Middle frontal gyrus (tissue), 1 donor: ENCODE measurements at regions not wholly inside any gene's neighbourhood (a gene's known extent, or its start where the extent isn't known, plus 50 kb on each side); places are given as distances from the start of the nearest gene placed in this dataset.

Experiments used
- DNase-seq: peaks from one replicate; pipeline ENCODE4 v3.0.0-alpha.2; 2015; ENCODE audit warnings: low spot score; ENCODE audit errors: extremely low spot score

- no peak for DNase-seq
Observed at GRCh38 chr16:14362774-14363371, 267.2 kb downstream of the PARN start.

DNA sequence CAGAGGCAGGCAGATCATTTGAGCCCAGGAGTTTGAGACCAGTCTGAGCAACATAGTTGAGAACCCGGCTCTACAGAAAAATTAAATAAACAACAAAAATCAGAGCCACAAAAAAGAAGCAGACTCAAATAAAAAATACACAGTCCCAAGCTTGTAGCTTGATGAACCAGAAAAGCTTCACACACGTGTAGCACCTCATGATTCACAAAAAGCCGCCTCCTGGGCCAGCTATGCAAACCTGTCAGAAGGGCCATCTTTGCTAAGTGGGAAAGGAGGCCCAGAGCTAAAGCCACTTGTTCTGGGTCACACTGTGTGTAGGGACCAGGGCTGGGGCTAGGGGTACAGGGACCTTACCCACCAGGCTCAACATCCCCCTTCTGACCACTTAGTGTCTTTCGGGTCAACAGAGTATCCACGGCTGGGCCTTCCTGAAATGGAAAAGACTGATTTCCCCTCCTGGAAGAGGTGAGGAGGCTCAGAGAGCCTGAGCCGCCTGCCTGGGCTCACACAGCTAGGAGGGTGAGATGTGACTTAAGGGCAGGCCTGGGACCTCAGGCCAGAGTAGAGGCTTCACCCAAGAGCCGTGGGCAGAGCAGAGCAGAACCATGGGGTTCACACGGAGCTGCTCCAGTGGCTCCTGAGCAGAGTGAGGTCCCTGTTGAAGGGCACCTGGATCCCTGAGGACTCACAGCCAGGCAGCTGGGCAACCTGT, 269.6 kb downstream of the PARN start:
- no peak for DNase-seq

DNA sequence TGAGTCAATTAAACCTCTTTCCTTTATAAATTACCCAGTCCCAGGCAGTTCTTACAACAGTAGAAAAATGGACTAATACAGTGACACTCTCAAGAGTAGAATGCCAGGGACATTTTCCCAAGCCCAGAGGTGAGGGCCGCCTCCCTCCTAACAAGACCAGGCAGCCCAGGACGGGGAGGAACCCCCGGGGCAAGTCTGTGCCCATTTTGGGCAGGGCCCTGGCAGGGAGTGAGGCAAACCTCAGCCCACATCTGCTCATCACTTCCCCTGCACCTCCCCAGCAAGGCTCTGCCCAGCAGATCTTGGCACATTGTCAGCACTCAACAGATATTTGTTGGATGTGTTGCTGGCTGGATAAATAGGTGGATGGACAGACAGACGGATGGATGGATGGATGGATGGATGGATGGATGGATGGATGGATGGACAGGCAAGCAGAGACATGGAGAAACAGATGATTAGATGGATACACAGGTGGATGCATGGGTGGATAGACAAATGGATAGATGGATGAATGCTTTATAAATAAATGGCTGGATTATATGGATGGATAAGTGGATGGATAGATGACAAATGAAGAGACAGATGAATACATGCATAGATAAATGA, 271.3 kb downstream of the PARN start:
- DNase-seq = no peak

DNA sequence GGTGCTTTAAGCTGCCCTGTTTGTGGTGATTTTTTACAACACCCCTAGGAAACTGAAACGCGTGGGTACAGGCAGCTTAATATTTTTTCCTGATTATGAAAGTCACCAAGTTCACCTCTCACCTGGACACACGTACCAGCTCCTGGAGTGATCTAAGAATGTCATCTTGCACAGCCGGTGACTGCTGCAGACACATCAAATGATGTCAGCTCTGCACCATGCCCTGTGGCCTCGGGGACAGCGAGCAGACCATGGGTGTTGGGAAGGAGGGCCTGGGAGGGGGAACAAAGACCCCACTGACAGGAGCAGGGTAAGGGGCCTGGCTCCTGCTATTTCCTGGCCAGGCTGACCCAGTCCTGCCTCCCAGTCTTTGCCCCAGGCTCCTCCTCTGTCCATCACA, 272.7 kb downstream of the PARN start:
- DNase-seq = no peak

DNA sequence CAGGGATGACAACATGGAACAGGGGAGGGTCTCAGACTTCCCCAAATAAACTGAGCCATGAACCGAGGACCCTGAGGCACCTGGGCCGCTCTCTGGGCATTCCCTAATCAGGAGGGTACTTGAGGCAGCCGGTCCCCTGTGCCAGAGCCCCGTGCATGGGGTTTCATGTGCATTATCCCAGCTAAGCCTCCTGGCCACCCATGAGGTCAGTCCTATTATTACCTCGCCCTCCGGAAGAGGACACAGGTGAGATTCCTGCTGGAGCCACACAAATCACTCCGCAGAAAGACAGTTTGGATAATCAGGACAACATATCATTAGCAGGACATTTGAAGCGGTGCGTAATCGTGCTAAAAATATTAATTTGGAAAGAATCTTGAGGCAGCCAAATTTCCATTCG, 274.0 kb downstream of the PARN start:
- no peak for DNase-seq

DNA sequence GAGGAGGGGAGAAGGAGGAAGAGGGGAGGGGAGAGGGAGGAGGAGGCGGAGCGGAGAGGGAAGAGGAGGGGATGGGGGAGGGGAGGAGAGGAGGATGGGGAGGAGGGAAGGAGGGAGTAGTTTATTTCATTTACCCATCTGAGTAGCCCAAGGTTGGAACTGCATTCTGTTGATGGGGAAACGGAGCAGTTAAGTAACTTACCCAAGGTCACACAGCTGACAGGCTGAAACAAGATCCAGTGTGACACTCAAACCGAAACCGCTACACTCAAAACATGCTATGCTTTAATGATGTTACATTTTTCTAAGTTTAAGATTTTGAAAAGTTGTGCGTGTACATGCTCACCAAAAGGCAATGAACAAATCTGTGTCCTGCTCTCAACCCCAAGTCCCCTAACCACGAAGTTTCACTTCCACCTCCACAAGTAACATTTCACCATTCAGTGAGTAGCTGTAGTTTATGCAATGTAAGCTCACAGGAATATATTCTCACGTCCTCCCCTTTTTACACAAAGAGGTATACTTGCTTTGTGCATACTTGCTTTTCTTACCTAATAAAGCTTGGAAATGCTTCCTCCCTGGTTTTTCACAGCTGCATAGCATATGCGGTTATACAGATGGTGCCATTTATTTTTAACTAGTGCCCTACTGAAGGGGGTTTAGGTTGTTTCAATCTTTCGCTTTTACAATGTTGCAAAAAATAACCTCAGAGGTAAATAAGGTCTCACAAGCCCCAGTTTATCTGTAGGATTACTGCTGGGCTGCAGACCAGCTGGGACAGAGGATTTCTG, 275.3 kb downstream of the PARN start:
- no peak for DNase-seq

DNA sequence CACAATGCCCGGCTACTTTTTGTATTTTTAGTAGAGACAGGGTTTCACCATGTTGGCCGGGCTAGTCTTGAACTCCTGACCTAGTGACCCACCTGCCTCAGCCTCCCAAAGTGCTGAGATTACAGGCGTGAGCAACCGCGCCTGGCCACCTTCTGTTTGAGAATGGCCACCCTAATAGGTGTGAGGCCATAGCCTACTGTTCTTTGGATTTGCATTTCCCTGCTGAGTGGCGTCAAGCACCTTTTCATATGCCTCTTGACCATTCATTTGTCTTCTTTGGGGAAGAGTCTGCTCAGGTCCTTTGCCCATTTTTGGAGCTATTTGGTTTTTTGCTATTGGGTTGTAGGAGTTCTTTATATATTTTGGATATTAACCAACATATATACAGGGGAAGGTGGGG, 276.7 kb downstream of the PARN start:
- no peak for DNase-seq

- no peak for DNase-seq
Observed at GRCh38 chr16:14351647-14352046, 278.4 kb downstream of the PARN start.

- no peak for DNase-seq
Observed at GRCh38 chr16:14350626-14351025, 279.4 kb downstream of the PARN start.

DNA sequence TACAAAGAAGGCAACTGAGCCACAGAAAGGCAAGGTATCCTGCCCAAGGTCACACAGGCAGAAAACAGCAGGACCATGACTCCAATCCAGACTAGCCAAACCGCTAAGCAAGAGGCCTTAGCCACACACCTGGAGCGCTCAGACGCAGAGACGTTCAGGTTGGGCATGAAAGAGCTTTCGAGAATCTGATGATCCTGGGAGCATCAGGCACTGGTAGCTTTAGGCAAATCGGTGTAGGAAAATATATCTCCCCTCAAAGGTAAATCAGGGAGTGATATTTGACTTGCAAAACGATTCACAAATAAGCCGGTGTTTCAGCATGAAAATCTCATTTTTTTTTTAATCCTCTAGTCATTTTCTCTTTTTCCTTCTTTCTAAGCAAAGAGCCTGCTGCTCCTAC, 279.0 kb downstream of the MRTFB start:
- no peak for DNase-seq

DNA sequence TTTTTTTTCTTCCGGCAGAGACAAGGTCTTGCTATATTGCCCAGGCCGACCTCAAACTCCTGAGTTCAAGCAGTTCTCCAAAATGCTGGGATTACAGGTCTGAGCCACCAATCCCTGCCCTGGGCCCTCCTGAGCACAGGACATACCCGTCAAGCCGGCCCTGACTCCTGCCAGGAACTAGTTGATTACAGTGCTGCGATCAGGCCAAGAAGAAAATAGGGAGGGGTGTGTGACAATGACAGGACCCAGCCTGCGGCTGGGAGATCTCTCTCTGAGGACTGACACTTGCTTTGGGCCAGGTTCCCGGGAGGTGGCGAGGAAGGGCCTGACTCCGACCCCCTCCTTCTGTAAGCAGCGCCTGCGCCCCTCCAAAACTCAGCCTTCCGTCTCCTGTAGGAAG, 276.6 kb downstream of the MRTFB start:
- DNase-seq = no peak

DNA sequence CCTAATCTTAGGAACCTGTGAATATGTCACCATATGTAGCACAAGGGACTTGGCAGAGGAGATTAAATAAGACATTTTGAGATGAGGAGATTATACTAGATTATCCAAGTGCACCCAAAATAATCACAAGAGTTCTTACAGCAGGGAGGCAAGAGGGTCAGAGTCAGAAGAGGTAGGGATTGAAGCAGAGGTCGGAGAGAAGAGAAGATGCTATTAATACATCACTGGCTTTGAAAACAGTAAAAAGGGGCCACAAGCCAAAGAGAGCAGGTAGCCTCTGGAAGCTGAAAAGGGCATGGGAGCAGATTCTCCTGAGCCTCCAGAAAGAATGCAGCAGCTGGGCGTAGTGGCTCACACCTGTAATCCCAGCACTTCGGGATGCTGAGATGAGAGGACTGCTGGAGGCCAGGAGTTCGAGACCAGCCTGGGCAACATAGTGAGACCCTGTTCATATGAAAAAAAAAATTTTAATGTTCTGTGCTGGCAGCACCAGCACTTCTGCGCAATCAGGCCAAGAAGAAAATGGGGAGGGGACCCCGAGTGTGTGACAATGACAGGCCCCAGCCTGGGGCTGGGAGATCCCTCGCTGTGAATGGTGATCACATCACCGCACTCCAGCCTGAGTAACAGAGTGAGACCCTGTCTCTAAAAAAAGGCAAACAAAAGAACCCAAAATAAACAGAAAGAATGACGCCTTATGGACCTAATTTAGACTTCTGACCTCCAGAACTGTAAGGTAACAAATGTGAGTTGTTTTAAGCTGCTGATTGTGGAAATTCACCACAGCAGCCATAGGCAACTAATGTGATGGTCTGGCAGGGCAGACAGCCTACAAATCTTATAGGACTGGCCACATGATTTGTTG, 275.4 kb downstream of the MRTFB start:
- no peak for DNase-seq

GRCh38 chr16:14345512-14346115, 274.5 kb downstream of the MRTFB start:
- DNase-seq = no peak

- no peak for DNase-seq
Observed at GRCh38 chr16:14344945-14345344, 273.8 kb downstream of the MRTFB start.

GRCh38 chr16:14344292-14344691, 273.2 kb downstream of the MRTFB start:
- DNase-seq = no peak

DNA sequence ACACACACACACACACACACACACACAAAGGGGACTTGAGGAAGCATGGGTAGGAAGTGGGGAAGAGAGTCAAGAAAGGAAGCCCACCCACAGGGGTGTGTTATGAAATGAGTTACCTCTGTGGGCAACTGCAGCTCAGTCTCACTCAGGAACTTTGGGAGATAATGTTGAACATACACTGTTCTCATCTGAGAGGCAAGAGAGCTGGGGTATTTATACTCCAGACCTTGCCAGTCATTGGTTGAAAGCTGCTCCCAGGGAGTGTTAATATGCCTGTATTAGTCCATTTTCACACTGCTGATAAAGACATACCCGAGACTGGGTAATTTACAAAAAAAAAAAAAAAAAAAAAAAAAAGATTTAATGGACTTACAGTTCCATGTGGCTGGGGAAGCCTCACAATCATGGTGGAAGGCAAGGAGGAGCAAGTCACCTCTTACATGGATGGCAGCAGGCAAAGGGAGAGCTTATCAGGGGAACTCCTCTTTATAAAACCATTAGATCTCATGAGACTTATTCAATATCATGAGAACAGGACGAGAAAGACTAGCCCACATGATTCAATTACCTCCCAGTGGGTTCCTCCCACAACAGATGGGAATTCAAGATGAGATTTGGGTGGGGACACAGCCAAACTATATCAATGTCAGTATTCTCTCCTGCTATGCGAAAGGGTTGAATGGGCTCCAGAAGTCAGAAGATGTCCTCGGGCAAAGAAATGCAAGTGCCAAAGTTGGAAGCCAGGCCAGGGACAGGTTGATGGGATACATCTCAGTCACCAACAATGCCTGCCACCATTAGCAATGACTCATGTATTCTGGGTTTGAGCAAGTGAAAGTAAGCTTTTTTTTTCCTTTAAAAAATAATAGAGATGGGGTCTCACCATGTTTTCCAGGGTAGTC, 270.5 kb downstream of the MRTFB start:
- DNase-seq = no peak

GRCh38 chr16:14339694-14340093, 268.6 kb downstream of the MRTFB start:
- no peak for DNase-seq

GRCh38 chr16:14338969-14339368, 267.9 kb downstream of the MRTFB start:
- no peak for DNase-seq

DNA sequence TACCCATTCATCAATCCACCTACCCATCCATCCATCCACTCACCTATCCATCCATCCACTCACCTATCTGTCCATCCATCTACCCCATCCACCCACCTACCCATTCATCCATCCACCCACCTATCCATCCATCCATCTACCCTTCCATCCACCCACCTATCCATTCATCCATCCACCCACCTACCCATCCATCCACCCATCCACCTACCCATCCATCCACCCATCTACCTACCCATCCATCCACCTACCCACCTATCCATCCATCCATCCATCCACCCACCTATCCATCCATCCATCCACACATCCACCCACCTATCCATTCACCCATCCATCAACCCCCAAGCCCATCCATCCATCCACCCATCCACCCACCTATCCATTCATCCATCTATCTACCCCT, 267.1 kb downstream of the MRTFB start:
- DNase-seq = no peak
